SKM-1 treated with dmso at 0.1 percent for 144 hours (cell line): ENCODE measurements at regions not wholly inside any gene's neighbourhood (a gene's known extent, or its start where the extent isn't known, plus 50 kb on each side); places are given as distances from the start of the nearest gene placed in this dataset.
"Not testable (repeated sequence)": the region's sequence is repeated elsewhere in the genome, so short reads cannot be mapped to it uniquely, and the experiment has no call there.

Source experiments
- DNase-seq: peaks from one replicate; lab custom pipeline; 2025; ENCODE audit not compliant: unreplicated experiment; lab: John Stamatoyannopoulos, UW

DNA sequence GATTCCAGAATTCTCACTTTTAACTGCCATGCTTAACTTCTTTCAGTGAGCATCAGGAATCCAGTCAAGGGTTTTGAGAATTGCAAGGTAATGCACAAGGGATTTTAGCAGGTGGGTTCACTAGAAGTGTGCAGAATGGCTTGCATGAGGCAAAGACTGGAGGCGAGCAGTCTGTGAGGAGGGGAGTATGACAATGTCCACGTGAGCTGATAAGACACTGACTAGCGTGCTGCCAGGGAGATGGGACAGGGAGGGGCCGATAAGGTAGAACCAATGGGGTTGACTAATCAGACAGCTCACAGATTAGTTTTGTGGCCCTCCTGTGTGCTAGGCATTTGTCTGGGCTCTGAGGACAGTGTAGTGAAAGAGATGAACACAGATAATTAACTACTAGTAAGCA lies 102.0 kb upstream of the DAZL start:
- DNase-seq, result no peak

DNA sequence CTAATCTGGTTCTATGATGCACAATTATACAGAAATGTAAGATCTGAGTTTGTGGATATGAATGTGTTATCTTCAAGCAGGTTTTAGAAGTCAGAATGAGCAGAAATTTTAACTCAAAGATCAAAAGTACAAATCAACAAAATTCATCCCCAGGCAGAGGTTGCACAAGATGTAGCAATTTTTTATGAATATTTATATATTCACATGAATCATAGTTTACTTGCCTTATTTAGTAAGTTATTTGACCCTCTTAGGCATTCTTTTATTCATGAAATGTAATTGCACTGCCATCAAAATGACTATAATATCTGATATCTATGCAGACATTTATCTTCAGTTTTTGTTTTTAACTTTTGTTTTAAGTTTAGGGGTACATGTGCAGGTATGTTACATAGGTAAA lies 103.1 kb upstream of the DAZL start:
- DNase-seq, result no peak

DNA sequence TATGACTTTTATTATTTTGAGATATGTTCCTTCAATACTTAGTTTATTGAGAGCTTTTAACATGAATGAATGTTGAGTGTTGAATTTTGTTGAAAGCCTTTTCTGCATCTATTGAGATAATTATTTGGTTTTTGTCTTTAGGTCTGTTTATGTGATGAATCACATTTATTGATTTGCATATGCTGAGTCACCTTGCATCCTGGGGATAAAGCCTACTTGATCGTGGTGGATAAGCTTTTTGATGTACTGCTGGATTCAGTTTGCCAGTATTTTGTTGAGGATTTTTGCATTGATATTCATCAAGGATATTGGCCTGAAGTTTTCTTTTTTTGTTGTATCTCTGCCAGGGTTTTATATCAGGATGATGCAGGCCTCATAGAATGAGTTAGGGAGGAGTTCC lies 106.5 kb upstream of the DAZL start:
- not testable (repeated sequence) for DNase-seq

DNA sequence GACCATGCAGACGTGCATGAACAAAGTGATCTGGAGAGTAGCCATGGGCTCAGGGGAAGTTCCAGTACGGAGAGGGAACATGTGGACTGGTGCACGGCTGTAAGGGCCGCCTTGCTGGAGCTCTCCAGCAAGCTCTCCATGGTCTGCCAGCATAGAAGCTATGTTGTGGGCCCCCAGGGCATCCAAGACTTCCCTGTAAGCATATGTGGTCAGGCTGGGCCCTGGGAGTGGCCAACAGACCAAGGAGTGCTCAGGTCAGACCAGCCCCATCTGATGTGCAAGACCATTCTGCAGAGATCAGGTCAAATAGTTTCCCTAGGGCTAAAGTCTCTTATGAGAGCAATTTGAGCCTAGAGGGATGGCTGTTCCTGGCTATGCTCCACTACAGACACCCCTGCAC lies 110.1 kb upstream of the DAZL start:
- no peak for DNase-seq

DNA sequence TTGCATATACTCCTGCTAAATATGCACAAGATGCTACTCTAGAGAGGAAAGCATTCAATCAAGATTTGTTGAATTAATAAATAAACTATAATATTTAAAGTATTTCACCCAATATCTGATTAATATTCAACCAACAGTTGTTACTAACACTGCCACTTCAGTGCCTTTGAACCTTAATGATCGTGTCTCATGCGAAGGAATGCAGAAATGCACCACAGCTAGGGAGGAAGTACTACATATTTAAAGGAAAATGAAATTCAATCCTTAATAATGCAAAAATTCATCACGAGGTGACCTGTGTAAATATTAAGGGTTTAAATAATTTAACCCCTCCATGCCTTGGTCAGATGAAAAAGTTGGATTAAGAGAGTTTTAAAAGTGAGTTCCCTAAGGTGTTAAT lies 114.2 kb upstream of the DAZL start:
- DNase-seq, result no peak

DNA sequence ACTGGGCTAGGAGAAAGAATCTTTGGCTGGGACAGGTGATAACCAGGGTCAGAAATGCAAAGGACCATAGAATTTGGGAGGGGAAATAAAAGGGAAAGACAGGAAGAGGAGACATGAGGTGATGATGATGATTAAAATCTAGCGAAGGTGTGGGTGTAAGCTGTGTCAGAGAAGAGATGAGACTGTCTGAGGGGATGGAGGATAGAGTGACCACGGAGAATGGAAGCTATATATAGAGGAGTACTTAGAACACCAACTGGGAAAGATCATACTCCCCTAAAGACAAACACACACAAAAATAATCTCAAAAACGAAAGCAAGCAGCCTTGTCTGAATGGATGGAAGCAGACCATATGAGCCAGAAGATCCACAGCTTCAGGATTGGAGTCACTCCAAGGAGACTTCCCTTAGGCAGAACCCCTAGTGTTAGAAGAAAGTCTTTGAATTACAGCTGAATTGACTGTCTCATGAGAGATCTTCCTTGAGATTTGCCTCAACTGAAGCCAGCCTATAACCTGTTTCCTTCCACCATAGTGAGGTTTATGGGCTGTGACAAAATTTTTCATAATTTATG lies 115.2 kb upstream of the DAZL start:
- no peak for DNase-seq

DNA sequence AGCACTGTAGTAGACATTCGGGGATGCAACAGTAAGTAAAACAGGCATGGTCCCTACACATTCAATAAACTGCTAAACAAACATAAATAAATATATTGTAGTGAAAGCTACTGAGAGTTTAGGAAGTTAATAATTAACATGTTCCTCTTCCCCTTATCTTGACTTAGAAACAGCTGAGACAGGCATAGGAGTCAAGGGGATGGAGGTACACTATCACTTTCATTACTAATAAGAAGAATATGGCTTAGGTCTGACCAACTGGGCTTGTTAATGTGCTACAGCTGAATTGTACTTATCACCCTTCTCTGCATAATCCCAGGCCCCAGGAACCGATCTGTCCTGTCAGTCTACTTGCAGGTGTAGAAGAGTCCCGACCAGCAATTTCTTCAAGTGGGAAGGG lies 116.3 kb upstream of the DAZL start:
- DNase-seq, result no peak

DNA sequence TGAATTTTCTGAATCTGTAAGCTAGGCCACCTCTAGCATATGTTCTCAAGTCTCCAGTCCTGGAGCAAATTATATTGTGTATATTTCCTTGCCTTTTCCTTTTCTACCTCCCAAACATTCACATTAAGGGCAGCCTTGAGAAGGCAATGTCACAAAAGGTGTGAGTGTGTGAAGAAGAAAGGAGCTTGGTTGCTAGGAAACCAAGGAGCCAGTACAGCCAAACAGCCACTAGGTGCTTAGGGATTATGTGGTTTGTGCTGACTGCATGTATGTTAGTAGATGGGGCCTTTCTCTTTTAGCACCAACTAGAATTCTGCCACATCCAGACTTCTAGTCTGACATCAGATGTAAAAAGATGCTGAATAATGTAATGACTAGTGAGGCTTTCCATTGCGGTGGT lies 118.8 kb upstream of the DAZL start:
- DNase-seq, result no peak

DNA sequence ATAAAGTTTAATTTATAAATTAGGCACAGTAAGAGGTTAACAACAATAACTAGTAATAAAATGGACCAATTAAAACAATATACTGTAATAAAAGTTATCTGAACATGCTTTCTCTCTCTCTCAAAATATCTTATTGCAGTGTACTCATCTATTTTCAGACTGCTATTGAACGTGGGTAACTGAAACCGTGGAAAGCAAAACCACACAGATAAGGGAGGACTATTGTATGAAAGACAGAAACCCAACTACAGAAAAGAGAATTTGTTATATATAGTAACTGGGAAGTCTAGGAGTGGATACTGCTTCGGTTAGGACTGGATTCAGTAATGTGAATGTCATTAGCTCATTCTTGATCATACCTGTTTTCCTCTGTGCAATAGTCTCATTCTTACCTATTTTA lies 119.3 kb upstream of the DAZL start:
- no peak for DNase-seq

DNA sequence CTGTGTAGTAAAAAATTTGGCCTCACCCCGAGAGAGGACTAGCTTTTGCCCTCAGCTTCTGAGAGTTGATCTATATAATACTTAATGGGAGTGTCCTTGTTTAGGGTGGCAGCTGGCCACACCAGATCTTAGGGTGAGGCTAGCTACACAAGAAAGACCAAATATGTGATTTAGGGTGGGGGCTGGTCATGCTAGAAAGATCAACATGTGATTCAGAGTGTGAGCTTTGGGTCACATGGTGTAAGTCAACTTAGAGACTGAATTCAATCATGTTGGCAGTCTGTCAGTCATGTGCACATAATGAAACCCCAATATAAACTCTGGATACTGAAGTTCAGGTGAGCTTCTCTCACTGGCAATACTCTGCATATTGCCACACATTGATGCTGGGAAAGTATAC lies 120.7 kb upstream of the DAZL start:
- no peak for DNase-seq

DNA sequence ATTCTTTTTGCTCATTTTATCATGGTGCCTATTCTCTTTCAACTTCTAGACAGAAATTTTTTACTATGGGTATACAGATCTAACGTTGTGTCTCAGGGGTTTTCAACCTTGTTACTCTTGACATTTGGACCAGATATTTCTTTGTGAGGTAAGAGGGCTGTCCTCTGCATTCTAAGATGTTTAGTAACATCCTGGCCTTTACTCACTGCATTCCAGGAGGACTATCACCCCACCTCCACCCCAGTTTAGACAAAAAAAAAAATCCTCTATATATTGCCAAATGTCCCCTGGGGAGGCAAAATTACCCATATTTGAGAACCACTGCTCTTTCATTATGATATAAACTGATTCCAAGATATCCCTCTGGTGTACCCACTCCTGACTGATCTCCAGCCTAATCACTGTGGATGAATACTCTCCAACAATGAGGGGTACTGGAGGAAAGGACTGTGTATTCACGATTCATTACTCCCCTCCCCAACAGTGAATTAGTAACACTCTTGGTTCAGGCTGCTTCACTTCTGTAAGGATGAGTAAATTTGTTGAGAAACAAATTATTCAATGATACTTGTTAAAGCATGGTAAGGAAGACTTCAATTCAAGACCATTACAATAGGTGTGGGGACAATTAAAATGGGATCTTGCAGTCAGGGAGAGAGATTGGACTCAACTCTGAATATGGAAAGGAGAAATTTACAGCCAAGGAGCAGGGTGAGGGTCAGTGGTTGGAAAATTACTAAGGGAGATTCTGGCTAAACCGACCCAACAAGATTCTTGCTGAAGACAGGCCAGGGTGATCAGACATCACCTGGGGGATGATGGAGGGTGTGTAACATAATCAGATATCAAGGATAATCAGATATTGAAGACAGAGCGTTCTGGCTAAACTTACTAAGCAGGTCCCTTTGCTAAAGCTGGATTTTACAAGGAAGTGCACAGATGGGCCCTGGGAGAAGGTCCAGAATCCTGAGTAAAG lies 123.8 kb upstream of the DAZL start:
- DNase-seq, result no peak

DNA sequence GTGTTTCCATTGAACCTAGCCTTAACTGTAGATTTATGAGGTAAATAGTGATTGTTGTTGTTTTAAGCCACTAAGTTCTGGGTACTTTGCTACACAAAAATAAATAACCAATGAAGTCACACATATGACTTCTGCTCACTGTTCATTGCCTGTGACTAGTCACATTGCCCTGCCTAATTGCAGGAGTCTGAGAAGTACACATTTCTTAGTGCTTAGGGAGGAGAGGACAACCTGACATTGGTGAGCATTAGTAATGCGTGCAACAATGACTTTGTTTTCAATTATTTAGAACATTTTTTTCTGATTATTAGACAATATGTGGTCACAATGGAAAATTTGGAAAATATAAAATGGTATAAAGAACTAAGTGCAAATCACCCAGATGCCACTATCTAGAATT lies 133.2 kb upstream of the DAZL start:
- DNase-seq, result no peak

DNA sequence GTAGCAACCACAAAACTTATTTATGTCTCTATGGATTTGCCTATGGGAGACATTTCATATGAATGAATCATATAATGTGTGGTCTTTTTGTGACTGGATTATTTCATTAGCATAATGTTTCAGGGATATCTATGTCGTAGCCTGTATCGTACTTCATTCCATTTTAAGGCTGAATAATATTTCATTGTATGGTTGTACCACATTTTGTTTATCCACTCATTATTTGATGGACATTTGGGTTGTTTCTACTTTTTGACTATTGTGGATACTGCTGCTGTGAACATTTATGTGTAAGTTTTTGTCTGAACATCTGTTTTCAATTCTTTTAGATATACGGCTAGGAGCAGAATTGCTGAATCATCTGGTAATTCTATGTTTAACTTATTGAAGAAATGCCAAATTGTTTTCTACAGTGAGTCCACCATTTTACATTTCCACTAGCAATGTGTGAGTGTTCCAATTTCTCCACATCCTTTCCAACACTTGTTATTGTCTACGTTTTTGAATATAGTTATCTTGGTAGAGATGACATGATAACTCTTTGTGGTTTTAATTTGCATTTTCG lies 134.4 kb upstream of the DAZL start:
- no peak for DNase-seq

DNA sequence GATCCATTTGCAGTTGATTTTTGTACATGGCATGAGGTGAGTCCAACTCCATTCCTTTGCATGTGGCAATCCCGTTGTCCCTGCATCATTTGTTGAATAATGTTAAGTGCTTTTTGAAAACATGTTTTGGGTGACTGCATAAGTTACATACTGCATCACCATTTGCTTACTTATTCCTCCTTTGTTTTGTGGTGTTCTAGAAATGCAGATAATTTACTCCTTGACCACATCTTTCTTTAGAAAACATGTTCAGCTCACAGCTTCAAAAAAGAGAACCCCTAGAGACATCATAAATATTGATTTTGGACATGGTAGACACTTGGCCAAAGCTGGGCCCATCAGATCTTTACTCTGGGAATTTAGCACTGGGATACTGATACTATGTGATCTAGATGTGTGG lies 135.3 kb upstream of the DAZL start:
- no peak for DNase-seq

DNA sequence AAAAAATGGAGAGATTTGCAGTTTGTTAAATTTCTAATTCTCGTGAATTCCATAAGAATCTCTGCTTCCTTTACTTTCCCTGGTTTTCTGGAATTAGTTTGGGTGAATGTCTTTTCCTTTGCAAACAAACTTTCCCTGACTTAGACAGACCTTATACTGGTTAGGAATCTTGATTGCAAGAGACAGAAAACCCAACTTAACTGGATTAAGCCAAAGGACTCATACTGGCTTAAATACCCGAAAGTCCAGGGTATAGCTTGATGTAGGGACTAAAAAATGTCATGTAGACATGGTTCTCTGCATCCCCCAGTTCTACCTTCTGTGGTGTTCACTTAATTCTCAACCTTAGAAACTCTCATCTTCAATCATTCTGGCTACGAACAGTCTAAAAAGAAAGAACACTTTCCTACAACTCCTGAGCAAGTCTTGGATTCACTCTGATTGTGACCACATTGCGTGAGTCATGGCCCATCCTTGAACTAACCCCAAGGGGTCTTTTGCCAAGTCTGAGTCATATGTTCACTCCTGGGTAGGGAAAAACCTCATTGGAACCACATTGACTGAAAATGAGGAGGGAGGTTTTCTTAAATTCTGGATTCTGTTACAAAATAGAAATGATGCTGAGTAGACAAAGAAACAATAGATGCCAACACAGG lies 136.0 kb upstream of the DAZL start:
- no peak for DNase-seq

DNA sequence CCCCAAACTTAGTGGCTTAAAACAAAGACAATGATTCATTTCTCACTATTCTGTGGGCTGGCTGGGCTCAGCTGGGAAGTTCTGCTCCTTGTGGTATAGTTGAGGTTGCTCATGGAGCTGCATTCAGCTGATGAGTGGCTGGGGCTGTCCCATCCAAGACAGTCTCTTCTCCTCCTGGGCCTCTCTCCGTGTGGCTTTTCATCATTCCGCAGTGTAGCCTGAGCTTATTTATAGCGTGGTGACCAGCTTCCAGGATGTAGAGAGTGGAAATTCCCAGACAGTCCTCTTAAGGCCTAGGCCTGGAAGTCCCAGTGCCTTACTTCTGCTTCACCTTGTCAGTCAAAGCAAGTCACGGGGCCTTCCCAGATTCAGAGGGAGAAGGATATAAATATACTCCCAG lies 136.7 kb upstream of the DAZL start:
- DNase-seq, result no peak

DNA sequence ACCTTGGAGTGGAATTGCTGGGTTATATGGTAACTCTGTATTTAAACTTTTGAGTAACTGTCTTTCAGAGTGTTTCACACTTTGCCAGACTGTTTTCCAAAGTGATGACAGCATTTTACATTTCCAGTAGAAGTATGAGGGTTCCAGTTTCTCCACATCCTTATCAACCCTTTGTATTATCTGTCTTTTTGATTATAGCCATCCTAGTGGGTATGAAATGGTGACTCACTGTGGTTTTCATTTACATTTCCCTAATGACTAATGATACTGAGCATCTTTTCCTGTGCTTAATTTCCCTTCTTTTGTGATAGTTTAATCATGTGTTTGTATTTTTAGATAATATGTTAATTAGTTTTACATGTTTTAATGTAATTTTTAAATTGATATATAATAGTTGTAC lies 138.1 kb upstream of the DAZL start:
- no peak for DNase-seq

DNA sequence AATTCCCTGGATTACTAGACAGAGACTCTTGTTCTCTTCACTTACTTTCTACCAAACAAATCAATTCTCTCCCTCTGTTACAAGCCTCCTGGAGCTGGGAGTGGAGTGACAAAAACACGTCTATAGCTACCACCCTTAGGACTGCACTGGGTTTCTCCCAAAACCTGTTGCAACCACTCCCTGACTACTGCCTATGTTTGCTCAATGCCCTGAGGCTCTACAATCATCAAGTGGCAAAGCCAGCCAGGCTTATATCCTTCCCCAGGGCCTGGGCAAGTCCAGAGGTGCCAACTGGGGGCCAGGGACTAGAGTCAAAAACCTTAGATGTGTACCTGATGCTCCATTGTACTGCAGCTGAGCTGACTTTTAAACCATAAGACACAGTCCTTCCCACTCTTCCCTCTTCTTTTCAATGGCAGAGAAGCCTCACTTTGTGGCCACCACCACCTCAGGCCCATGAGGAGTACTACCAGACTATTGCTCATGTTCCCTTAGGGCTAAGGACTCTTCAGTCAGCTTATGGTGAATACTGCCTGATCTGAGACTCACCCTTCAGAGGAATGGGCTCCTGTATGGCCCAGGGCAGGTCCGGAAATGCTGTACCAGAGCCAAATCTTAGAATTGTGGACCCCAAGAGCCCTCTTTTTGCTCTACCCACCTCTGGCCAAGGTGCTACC lies 125.4 kb upstream of the PLCL2 start:
- DNase-seq, result no peak

DNA sequence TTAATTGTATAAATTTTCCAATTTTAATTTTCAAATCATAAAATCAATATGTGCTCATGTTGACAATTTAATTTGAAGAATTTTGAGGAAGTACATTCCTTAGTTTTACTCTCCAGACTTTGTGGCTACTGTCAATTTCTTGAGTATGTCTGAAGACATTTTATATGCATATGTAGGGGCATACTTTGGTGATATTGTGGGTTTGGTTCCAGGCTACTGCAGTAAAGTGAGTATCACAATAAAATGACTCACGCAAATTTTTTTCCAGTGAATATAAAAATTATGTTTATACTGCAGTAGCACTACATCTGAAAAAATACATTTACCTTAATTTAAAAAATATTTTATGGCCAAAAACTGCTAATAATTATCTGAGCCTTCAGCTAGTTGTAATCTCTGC lies 123.2 kb upstream of the PLCL2 start:
- DNase-seq, result no peak

DNA sequence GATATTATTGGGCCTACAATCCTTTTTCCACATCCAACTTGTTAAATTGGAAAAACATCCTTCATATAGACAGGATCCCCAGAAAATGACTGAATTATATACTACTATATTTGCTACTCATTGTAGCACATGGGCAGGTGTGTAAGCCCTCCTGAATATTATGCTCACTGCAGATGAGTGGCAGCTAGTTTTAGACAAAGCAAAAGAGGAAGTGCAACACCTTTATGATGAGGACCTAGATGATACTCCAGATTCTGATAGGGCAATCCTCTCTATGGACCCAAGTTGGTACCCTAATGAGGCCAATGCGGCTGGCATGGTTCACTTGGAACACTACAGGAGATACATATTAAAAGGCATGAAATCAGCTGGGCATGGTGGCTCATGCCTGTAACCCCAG lies 119.1 kb upstream of the PLCL2 start:
- DNase-seq, result no peak

DNA sequence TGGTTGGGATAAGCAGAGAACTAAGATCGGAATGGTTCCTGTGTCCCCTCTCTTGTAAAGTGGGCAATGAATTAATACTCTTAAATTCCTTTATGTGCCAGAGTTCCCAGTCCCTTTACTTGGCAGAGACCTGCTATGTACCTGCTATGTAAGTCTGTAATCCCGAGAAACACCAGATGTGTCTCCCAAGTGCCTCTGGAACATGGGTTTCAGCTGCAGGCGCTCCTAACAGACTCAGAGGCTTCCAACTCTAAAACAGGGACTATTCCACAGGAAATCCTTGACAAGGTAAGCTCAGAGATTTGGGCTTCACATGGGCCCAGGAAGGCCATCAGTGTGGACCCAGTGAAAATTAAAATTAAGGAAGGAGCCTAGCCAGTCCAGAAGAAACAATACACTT lies 117.7 kb upstream of the PLCL2 start:
- DNase-seq, result no peak
